ENCODE measurements at regions not wholly inside any gene's neighbourhood (a gene's known extent, or its start where the extent isn't known, plus 50 kb on each side); places are given as distances from the start of the nearest gene placed in this dataset.

DNA sequence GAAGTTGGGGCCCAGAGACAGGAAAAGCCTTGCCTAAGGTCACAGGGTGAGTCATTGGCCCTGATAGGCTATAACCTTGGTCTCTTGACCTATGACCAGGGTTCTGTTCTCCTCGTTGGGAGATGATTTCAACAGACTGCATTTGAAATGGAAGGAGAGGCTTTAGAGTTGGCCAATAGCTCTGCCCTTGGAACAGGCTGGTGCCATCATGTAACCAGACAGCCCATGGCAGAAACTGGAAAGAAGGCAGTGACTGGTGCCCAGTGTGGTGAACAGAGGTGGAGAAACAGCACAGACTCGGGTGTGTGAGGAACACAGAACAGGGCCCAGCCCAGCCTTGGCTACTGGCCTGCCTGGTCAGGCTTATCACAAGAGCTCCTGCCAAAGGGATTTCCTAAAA, 109.8 kb upstream of the SLC25A48 start:
- TF ChIP-seq, protein P1, sequence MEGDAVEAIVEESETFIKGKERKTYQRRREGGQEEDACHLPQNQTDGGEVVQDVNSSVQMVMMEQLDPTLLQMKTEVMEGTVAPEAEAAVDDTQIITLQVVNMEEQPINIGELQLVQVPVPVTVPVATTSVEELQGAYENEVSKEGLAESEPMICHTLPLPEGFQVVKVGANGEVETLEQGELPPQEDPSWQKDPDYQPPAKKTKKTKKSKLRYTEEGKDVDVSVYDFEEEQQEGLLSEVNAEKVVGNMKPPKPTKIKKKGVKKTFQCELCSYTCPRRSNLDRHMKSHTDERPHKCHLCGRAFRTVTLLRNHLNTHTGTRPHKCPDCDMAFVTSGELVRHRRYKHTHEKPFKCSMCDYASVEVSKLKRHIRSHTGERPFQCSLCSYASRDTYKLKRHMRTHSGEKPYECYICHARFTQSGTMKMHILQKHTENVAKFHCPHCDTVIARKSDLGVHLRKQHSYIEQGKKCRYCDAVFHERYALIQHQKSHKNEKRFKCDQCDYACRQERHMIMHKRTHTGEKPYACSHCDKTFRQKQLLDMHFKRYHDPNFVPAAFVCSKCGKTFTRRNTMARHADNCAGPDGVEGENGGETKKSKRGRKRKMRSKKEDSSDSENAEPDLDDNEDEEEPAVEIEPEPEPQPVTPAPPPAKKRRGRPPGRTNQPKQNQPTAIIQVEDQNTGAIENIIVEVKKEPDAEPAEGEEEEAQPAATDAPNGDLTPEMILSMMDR (IDR thresholded peaks at IDR 0.05; ENCODE audit: poor library complexity, severe bottlenecking), result no peak
- TF ChIP-seq, protein P2, sequence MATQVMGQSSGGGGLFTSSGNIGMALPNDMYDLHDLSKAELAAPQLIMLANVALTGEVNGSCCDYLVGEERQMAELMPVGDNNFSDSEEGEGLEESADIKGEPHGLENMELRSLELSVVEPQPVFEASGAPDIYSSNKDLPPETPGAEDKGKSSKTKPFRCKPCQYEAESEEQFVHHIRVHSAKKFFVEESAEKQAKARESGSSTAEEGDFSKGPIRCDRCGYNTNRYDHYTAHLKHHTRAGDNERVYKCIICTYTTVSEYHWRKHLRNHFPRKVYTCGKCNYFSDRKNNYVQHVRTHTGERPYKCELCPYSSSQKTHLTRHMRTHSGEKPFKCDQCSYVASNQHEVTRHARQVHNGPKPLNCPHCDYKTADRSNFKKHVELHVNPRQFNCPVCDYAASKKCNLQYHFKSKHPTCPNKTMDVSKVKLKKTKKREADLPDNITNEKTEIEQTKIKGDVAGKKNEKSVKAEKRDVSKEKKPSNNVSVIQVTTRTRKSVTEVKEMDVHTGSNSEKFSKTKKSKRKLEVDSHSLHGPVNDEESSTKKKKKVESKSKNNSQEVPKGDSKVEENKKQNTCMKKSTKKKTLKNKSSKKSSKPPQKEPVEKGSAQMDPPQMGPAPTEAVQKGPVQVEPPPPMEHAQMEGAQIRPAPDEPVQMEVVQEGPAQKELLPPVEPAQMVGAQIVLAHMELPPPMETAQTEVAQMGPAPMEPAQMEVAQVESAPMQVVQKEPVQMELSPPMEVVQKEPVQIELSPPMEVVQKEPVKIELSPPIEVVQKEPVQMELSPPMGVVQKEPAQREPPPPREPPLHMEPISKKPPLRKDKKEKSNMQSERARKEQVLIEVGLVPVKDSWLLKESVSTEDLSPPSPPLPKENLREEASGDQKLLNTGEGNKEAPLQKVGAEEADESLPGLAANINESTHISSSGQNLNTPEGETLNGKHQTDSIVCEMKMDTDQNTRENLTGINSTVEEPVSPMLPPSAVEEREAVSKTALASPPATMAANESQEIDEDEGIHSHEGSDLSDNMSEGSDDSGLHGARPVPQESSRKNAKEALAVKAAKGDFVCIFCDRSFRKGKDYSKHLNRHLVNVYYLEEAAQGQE (IDR thresholded peaks at IDR 0.05; ENCODE audit: borderline replicate concordance), result no peak
- TF ChIP-seq EZH2 (IDR thresholded peaks at IDR 0.05; ENCODE audit: borderline replicate concordance, insufficient read depth, low read length, poor library complexity, severe bottlenecking) (no peak), POLR2AphosphoS5 (IDR thresholded peaks at IDR 0.05) (no peak)

Data from neural cell (in vitro differentiated cells).